Stomach (tissue), 4 donors: ENCODE measurements at regions not wholly inside any gene's neighbourhood (a gene's known extent, or its start where the extent isn't known, plus 50 kb on each side); places are given as distances from the start of the nearest gene placed in this dataset.

Experiments
- POLR2AphosphoS5 ChIP-seq, 3 donors: sonication (generic); formaldehyde crosslinking; IDR thresholded peaks; one replicate each; pipeline ENCODE4 v1.6.1; 2016; ENCODE audit warnings: antibody characterized with exemption in 3 of 3
- TF ChIP-seq, protein P1 (sequence below), 7 experiments: fragments of 450-650 bp in 4 of 7; fragments of 200-600 bp in 3 of 7; sonication (generic) in 3 of 7; IDR thresholded peaks; one replicate each; pipeline ENCODE4 v1.5.1; 2016 to 2019; ENCODE audit warnings: antibody characterized with exemption in 7 of 7, control low read depth in 2 of 7, mild to moderate bottlenecking in 1 of 7

DNA sequence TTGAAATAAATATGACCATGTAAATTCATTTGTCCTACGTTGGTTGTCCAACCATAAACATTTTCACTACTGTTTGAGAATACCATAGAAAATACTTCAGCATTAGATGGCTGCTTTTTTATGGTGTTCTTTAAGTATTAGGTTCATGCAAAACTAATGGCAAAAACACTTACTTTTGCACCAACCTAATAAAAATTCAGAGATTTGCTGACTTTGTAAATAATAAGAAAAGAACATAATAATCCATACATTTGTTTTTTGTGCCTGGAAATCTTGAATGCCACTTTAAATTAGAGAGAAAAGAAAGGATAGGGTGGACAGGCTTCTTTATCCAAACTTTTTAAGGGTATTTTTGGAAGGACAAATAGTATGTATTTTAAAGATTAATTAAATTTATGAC lies 719.7 kb upstream of the TYRP1 start:
- TF ChIP-seq, protein P1, sequence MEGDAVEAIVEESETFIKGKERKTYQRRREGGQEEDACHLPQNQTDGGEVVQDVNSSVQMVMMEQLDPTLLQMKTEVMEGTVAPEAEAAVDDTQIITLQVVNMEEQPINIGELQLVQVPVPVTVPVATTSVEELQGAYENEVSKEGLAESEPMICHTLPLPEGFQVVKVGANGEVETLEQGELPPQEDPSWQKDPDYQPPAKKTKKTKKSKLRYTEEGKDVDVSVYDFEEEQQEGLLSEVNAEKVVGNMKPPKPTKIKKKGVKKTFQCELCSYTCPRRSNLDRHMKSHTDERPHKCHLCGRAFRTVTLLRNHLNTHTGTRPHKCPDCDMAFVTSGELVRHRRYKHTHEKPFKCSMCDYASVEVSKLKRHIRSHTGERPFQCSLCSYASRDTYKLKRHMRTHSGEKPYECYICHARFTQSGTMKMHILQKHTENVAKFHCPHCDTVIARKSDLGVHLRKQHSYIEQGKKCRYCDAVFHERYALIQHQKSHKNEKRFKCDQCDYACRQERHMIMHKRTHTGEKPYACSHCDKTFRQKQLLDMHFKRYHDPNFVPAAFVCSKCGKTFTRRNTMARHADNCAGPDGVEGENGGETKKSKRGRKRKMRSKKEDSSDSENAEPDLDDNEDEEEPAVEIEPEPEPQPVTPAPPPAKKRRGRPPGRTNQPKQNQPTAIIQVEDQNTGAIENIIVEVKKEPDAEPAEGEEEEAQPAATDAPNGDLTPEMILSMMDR (IDR thresholded peaks at IDR 0.05) = no peak
- no peak for TF ChIP-seq POLR2AphosphoS5 (IDR thresholded peaks at IDR 0.05)
